ENCODE measurements at regions not wholly inside any gene's neighbourhood (a gene's known extent, or its start where the extent isn't known, plus 50 kb on each side); places are given as distances from the start of the nearest gene placed in this dataset.

DNA sequence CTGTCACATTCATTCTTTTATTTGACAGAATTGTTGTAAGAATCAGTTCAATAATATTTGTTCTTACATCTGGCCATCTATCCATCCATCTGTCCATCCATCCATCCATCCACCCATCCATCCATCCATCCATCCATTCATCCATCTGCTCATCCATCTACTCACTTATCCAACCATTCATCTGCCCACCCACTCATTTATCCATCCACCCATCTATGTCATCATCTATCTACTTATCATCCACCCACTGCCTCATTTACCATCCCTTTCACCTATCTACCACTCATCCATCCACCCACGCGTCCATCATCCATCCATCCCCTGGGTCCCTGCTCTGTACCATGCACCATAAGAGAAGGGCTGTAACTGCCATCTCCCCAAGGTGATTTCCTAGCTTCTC is 134.1 kb downstream of the FOXD2 start:
- no peak for DNase-seq
- no peaks in the 10 kb centered on the region for H3K4me1 ChIP-seq (ENCODE audit: control insufficient read depth, insufficient read depth, low read length, poor library complexity, severe bottlenecking)
- no peak overlapping the region for H3K27ac ChIP-seq (ENCODE audit: insufficient read depth, low read length, poor library complexity, severe bottlenecking)
- no peak overlapping the region for H3K4me3 ChIP-seq (ENCODE audit: insufficient read depth, low read depth, low read length, poor library complexity, severe bottlenecking)
- H3K9me3 ChIP-seq (ENCODE audit: control insufficient read depth, low read length), result no peaks in the 10 kb centered on the region
- H3K36me3 ChIP-seq (ENCODE audit: control insufficient read depth, insufficient read depth, low read length), result no peaks in the 10 kb centered on the region
- H3K27me3 ChIP-seq (replicated peaks; ENCODE audit: control insufficient read depth, insufficient read depth, low read length, poor library complexity, severe bottlenecking), result peaks cover 4% of the 10 kb centered on the region

- peaks cover 4% of the 10 kb centered on the region for H3K27me3 ChIP-seq (replicated peaks; ENCODE audit: control insufficient read depth, insufficient read depth, low read length, poor library complexity, severe bottlenecking)
- no peaks in the 10 kb centered on the region for H3K36me3 ChIP-seq (ENCODE audit: control insufficient read depth, insufficient read depth, low read length)
- H3K9me3 ChIP-seq (ENCODE audit: control insufficient read depth, low read length), result no peaks in the 10 kb centered on the region
- DNase-seq, result no peak
- H3K4me1 ChIP-seq (ENCODE audit: control insufficient read depth, insufficient read depth, low read length, poor library complexity, severe bottlenecking), result no peaks in the 10 kb centered on the region
- no peak overlapping the region for H3K27ac ChIP-seq (ENCODE audit: insufficient read depth, low read length, poor library complexity, severe bottlenecking)
- H3K4me3 ChIP-seq (ENCODE audit: insufficient read depth, low read depth, low read length, poor library complexity, severe bottlenecking), result no peak overlapping the region
Observed at GRCh38 chr1:47572731-47573430, 135.0 kb downstream of the FOXD2 start.

DNA sequence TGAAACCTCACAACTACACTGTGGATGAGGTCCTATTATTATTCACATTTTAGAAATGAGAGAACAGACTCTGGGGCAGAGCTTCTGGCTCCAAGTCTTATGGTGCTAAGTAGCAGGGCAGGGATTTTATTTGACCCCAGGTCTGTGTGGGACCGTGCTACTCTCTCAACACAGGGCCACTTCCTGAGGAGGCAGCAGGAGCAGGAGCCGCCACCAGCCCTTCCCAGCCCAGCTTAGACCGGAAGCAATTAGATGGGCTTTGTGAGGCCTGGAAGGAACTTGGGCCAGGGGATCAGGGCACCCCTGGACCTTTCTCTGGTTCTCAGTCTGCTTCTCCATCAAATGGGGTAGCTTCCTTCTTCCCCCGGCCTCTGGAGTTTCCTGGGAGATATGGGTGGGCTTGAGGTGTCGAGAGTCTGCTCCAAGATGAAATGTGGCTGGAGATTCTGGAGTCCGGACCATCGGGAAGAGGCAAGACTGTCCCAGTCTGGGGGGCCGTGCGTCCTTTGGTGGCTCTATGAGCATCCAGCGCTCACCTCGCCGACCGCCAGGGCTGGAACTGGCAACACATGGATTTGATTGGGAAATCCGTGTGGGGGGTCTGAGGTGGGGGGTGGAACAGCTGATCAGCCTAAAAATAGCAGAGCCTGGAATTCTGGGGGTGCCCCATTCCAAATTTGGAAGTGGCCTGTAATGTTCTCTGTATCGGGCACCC is 136.8 kb downstream of the FOXD2 start:
- no peaks in the 10 kb centered on the region for H3K9me3 ChIP-seq (ENCODE audit: control insufficient read depth, low read length)
- H3K27ac ChIP-seq (ENCODE audit: insufficient read depth, low read length, poor library complexity, severe bottlenecking), result no peak overlapping the region
- no peak for DNase-seq
- H3K27me3 ChIP-seq (replicated peaks; ENCODE audit: control insufficient read depth, insufficient read depth, low read length, poor library complexity, severe bottlenecking), result peaks cover 4% of the 10 kb centered on the region
- H3K4me1 ChIP-seq (ENCODE audit: control insufficient read depth, insufficient read depth, low read length, poor library complexity, severe bottlenecking), result no peaks in the 10 kb centered on the region
- H3K36me3 ChIP-seq (ENCODE audit: control insufficient read depth, insufficient read depth, low read length), result no peaks in the 10 kb centered on the region
- no peak overlapping the region for H3K4me3 ChIP-seq (ENCODE audit: insufficient read depth, low read depth, low read length, poor library complexity, severe bottlenecking)

DNA sequence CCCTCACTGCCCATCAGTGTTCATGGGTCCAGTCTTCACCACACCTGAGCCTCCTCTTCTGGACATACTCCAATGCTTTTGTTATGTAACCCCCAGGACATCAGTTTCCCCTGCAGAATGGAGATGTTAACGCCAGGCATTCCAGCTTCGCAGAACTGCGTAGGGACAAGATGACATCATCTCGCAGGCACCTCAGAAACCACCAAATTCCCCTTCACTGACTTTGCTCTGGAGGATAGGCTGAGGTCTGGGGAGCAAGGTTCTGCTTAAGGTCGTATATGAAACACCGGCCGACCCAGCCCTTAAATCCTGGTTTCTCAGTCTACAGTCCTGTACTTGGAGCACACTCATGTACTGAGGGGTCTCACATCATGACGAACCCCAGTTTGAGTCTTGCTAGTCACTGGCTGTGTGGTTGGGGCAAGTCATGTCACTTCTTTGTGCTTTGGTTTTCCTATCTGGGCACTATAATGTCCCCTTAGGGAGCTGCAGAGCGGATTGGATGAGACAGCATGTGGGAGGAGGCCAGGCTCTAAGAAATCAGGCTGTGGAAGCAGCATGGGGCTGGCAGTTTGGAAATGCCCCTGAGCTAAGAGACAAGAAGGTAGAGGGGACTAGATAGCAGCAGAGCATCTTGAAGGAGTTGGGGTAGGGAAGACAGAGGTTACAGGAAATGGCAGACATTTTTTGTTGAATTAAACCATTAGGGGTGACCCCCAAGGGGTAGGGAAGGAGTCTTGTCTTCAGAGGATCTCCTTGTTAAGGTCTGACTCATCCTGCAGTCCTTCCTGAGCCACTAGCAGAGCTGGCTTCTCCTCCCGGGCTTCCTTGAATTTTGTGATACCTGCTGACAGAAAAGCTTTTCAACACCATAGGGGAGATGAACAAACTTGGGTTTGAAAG is 138.3 kb downstream of the FOXD2 start:
- no peak for DNase-seq

DNA sequence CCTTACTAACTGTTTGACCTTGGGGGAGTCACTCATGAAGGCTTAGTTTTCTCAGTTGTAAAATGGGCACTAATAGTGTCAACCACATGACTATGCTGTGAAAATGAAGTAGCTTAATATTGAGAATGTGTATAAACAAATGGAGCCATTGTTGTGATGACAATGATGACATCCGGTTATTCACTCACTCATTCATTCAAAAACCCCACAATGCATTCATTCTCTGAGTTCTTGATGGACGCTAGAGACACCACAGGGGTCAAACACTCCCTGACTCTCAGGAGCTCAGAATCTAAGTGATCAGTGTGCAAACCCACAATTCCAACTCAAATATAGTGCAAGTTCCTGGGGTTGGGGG is 138.9 kb downstream of the FOXD2 start:
- Histone ChIP-seq H3K27ac (ENCODE audit: insufficient read depth, low read length, poor library complexity, severe bottlenecking) (no peak overlapping the region), H3K4me3 (ENCODE audit: insufficient read depth, low read depth, low read length, poor library complexity, severe bottlenecking) (no peak overlapping the region), H3K4me1 (ENCODE audit: control insufficient read depth, insufficient read depth, low read length, poor library complexity, severe bottlenecking) (no peaks in the 10 kb centered on the region), H3K9me3 (ENCODE audit: control insufficient read depth, low read length) (no peaks in the 10 kb centered on the region), H3K27me3 (replicated peaks; ENCODE audit: control insufficient read depth, insufficient read depth, low read length, poor library complexity, severe bottlenecking) (peaks cover 4% of the 10 kb centered on the region), H3K36me3 (ENCODE audit: control insufficient read depth, insufficient read depth, low read length) (no peaks in the 10 kb centered on the region)
- DNase-seq, result no peak

More for the DNA sequence above, 138.3 kb downstream of the FOXD2 start:
- Histone ChIP-seq H3K27ac (ENCODE audit: insufficient read depth, low read length, poor library complexity, severe bottlenecking) (no peak overlapping the region), H3K4me1 (ENCODE audit: control insufficient read depth, insufficient read depth, low read length, poor library complexity, severe bottlenecking) (no peaks in the 10 kb centered on the region), H3K9me3 (ENCODE audit: control insufficient read depth, low read length) (no peaks in the 10 kb centered on the region), H3K27me3 (replicated peaks; ENCODE audit: control insufficient read depth, insufficient read depth, low read length, poor library complexity, severe bottlenecking) (peaks cover 4% of the 10 kb centered on the region), H3K4me3 (ENCODE audit: insufficient read depth, low read depth, low read length, poor library complexity, severe bottlenecking) (no peak overlapping the region), H3K36me3 (ENCODE audit: control insufficient read depth, insufficient read depth, low read length) (no peaks in the 10 kb centered on the region)

DNA sequence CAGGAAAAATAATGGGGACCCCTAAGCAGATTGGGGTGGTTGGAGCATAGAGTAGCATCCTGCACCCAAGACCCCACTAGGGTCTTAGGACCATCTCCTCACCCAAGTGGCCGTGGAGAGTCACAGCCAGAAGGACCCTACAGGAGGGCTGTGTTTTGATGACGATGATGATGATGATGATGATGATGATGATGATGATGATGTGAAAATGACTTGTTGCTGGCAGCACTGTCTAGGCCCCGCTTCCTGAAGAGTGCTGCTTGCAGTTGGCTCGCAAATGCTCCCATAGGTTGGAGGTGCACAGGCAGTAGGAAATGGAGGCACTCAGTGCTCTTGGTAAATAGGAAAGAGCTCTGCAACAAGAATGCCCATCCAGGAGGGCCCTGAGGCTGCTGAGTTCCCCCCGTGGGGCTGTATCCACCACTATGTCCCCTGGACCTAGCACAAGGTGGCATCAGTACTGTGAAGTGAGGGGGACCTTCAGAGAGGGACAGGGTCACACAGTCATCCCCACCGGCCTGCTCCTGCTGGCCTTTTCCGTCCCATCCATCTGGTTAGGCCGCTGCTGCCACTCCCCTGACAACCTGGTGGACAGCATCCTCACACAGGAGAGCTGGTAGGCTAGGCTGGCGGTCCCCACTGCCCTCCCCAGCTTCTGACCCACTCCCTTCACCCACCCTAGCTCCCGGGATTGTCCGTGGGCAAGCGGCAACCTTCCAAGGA is 139.6 kb downstream of the FOXD2 start:
- H3K4me1 ChIP-seq (ENCODE audit: control insufficient read depth, insufficient read depth, low read length, poor library complexity, severe bottlenecking), result no peaks in the 10 kb centered on the region
- H3K27ac ChIP-seq (ENCODE audit: insufficient read depth, low read length, poor library complexity, severe bottlenecking), result no peak overlapping the region
- no peaks in the 10 kb centered on the region for H3K9me3 ChIP-seq (ENCODE audit: control insufficient read depth, low read length)
- no peak overlapping the region for H3K4me3 ChIP-seq (ENCODE audit: insufficient read depth, low read depth, low read length, poor library complexity, severe bottlenecking)
- peaks cover 4% of the 10 kb centered on the region for H3K27me3 ChIP-seq (replicated peaks; ENCODE audit: control insufficient read depth, insufficient read depth, low read length, poor library complexity, severe bottlenecking)
- H3K36me3 ChIP-seq (ENCODE audit: control insufficient read depth, insufficient read depth, low read length), result no peaks in the 10 kb centered on the region
- DNase-seq, result no peak

GRCh38 chr1:47578026-47578720 is 140.3 kb downstream of the FOXD2 start:
- H3K4me3 ChIP-seq (ENCODE audit: insufficient read depth, low read depth, low read length, poor library complexity, severe bottlenecking), result no peak overlapping the region
- no peaks in the 10 kb centered on the region for H3K4me1 ChIP-seq (ENCODE audit: control insufficient read depth, insufficient read depth, low read length, poor library complexity, severe bottlenecking)
- no peaks in the 10 kb centered on the region for H3K36me3 ChIP-seq (ENCODE audit: control insufficient read depth, insufficient read depth, low read length)
- H3K27me3 ChIP-seq (replicated peaks; ENCODE audit: control insufficient read depth, insufficient read depth, low read length, poor library complexity, severe bottlenecking), result peaks cover 4% of the 10 kb centered on the region
- H3K9me3 ChIP-seq (ENCODE audit: control insufficient read depth, low read length), result no peaks in the 10 kb centered on the region
- DNase-seq, result no peak
- no peak overlapping the region for H3K27ac ChIP-seq (ENCODE audit: insufficient read depth, low read length, poor library complexity, severe bottlenecking)

GRCh38 chr1:47578721-47579419 is 141.0 kb downstream of the FOXD2 start:
- Histone ChIP-seq H3K4me3 (ENCODE audit: insufficient read depth, low read depth, low read length, poor library complexity, severe bottlenecking) (no peak overlapping the region), H3K9me3 (ENCODE audit: control insufficient read depth, low read length) (no peaks in the 10 kb centered on the region), H3K4me1 (ENCODE audit: control insufficient read depth, insufficient read depth, low read length, poor library complexity, severe bottlenecking) (no peaks in the 10 kb centered on the region), H3K36me3 (ENCODE audit: control insufficient read depth, insufficient read depth, low read length) (no peaks in the 10 kb centered on the region), H3K27ac (ENCODE audit: insufficient read depth, low read length, poor library complexity, severe bottlenecking) (no peak overlapping the region), H3K27me3 (replicated peaks; ENCODE audit: control insufficient read depth, insufficient read depth, low read length, poor library complexity, severe bottlenecking) (peaks cover 4% of the 10 kb centered on the region)
- no peak for DNase-seq

DNA sequence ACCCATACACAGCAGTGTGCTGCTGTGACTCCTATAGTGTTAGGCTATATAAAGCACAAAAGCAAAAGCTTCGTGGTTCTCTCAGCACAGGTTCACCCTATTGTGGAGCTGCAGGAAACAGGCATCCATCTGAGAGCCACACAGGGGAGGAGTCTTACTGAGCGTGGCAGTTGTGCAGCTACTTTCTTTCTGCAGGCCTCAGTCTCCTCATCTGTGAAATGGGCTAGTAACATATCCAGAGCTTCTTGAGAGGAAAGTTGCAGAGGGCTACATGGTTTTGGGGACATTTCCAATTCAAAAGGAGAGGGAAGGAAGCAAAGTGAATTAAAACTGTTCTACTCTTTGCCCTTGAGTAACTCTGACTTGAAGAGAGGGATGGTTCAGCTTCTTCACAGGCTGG is 142.0 kb downstream of the FOXD2 start:
- Histone ChIP-seq H3K27me3 (replicated peaks; ENCODE audit: control insufficient read depth, insufficient read depth, low read length, poor library complexity, severe bottlenecking) (peaks cover 4% of the 10 kb centered on the region), H3K9me3 (ENCODE audit: control insufficient read depth, low read length) (no peaks in the 10 kb centered on the region), H3K4me3 (ENCODE audit: insufficient read depth, low read depth, low read length, poor library complexity, severe bottlenecking) (no peak overlapping the region), H3K4me1 (ENCODE audit: control insufficient read depth, insufficient read depth, low read length, poor library complexity, severe bottlenecking) (no peaks in the 10 kb centered on the region), H3K36me3 (ENCODE audit: control insufficient read depth, insufficient read depth, low read length) (no peaks in the 10 kb centered on the region), H3K27ac (ENCODE audit: insufficient read depth, low read length, poor library complexity, severe bottlenecking) (no peak overlapping the region)
- DNase-seq, result no peak

All from effector memory CD4-positive, alpha-beta T cell (primary cell).